ENCODE measurements at regions not wholly inside any gene's neighbourhood (a gene's known extent, or its start where the extent isn't known, plus 50 kb on each side); places are given as distances from the start of the nearest gene placed in this dataset.

GRCh38 chr6:163904186-163904585, 489.7 kb downstream of the QKI start:
- TF ChIP-seq POLR2AphosphoS5 (IDR thresholded peaks at IDR 0.05; ENCODE audit: borderline replicate concordance, low read depth, low read length) (no peak), EZH2 (IDR thresholded peaks at IDR 0.05) (no peak)
